HuH-7.5 (cell line): ENCODE measurements at regions not wholly inside any gene's neighbourhood (a gene's known extent, or its start where the extent isn't known, plus 50 kb on each side); places are given as distances from the start of the nearest gene placed in this dataset.
A peak's percentile ranks its signal among the peaks of the same experiment; 100 is the strongest.

ENCODE experiments used
- DNase-seq: peaks from one replicate; pipeline ENCODE4 v3.0.0; 2011; ENCODE audit warnings: low spot score

DNA sequence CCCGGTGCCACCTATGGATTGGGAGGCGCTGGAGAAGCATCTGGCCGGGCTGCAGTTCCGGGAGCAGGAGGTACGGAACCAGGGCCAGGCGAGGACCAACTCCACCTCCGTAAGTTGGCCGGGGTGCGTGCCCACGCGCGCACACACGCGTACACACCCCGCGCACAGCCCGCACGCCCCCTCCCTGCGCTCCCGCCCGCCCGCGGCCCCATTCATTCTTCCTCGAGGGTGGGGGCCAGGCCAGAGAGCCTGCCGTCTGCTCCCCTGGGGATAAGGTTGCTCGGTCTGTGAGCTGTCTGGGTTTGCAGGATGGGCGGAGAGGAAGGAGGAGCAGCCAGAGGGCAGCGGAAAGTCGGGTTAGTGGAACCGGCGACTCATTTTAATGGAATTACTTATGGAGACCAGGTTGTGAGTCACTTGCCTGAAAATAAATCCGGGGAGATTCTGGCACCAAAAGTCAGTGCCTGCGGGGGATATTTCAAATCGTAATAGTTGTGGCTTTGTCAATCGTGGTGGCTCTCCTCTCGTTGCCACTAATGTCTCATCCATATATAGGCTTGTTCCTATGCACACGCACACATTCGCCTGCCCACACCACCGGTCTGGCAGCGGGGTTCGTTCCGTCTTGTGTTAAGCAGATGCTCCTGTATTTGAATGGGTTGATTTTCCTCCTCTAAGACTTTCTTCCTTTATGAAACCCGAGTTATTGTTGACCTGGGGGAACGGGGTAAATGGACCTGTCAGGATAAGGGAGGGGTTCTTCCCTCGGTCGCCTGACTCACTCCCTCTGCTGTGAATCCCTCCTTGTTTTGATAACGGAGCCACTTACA lies 223.4 kb upstream of the IL12A start:
- peak; percentile 43 for DNase-seq

GRCh38 chr3:159765860-159766294 lies 222.8 kb upstream of the IL12A start:
- DNase-seq = no peak

- DNase-seq = peak; percentile 57
These were observed 222.0 kb upstream of the IL12A start for GRCh38 chr3:159766563-159767185.

GRCh38 chr3:159770998-159771397 lies 217.6 kb upstream of the IL12A start:
- DNase-seq = no peak

DNA sequence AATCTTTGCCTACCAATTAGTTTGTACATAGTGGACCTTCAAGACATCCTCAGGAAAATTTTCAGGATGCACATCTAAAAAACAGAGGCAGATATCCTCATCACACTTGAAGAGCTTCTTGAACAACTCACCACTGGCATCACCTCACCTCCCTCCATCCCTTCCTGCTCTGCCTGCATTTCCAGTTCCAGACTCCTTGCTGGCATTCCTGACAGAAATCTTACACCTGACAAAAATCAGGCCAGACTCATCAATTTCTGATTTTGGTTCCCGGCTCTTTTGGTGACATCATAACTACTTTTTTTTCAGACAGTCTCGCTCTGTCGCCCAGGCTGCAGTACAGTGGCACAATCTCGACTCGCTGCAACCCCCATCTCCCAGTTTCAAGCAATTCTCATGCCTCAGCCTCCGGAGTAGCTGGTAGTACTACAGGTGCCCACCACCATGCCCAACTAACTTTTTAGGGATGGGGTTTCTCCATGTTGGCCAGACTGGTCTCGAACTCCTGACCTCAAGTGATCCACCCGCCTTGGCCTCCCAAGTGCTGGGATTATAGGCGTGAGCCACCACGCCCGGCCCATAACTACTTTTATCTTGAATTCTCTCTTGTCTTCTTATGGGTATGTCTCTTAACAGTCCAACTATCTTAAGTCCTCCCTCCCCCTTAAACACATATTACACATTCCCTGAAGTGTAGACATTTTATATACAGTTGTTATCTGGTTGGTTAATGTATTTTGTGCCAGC lies 216.6 kb upstream of the IL12A start:
- no peak for DNase-seq

- DNase-seq = no peak
These were observed 214.9 kb upstream of the IL12A start for GRCh38 chr3:159773706-159774105.

GRCh38 chr3:159775372-159775961 lies 213.2 kb upstream of the IL12A start:
- DNase-seq = no peak

GRCh38 chr3:159776779-159777178 lies 211.9 kb upstream of the IL12A start:
- no peak for DNase-seq

DNA sequence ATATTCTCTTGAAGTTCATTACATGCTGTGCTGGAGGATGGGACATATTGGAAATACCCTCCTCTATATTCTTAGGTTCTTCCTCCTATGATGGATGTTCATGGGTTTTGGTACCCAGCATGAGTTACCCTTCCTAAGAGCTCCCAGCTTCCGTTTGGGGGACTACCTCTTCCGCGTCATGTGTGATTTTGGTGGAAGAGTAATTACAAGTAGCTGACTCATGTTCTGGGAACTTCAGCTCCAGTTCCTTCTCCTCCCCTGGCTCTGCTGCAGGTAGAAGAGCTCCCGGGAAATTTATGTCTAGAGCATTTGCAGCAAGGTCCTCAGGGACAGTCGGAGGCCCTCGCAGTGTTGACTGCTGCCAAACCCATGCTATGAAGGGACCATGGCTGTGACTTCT lies 208.8 kb upstream of the IL12A start:
- no peak for DNase-seq

GRCh38 chr3:159781867-159782266 lies 206.8 kb upstream of the IL12A start:
- no peak for DNase-seq

DNA sequence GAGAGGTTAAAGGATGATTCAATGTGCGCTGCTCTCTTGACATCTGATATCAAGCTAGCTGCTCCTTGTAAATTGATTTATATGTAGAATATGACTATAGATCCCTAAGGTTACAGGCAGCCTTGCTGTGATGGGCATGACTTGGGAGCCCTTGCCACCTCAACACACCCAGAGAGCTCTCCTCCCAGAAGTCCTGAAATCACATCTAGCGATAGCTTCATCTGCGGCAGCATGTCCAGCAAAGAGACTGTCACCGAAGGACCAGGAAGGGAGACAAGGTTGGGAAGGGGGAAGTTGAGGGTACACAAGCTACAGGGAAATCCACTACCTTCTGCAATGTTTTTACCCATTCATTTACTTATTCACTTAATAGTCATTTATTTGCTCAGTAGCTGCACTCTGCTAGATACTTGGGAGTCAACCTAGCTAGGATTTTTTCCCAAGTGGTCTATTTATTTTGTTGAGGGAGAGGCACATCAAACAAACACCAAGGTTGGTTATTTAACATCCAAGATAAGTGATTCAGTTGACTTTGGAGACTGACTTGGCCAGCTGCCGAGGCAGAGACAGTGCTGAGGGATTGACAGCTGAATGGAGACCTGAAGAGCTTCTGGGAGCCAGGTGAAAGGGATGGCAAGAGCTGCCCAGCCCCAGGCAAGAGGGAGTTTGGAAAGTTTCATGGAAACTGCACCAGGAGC lies 205.8 kb upstream of the IL12A start:
- DNase-seq = no peak

GRCh38 chr3:159783780-159784742 lies 204.6 kb upstream of the IL12A start:
- DNase-seq = no peak

DNA sequence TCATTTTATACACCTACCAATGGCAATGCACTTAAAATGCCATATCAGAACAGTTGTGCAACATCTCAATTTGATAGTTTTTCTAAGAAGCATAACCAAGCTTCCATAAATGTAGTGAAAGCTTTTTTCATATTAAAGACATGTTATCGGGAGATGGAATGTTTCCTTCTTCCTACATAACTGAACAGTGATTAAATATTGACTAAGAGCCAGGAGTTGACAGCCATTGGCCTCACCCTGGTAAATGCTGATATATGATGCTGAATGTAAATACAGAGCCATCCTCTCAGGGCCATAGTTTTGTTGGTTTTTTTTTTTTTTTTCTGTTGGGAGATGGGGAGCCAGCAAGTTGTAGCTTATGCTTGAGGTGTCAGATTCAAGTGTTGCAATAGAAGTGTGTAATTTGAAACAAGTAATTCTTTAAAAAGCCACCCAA lies 203.3 kb upstream of the IL12A start:
- no peak for DNase-seq

DNA sequence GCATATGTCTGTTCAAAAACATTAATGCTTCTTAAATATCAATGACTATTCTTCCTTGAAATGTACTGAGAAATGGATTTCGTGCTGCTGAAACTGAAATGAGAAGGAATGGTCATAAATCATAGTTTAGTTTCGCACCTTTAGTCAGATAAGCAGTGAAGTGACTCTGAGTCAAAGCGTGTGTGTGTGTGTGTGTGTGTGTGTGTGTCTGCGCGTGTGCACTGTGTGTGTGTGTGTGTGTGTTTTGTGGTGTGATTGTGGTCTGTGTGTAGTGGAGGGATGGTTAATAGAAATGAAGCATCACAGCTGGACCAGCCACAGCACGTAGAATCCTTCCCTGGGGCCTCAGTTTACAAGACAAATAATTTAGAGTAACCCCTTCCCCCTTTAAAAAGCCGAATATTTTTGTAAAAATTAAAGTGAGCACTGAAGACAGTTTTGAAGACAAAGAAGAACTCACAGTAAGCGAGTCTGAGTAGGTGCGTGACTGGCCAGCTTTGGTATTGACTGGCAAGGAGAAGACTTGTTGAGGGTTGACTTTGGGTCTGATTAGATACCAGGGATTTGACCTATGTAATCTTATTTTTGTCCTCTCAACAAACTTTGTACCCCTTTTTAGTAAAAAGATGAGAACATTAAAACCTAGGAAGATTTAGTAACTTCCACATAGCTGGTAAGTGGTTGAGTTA lies 202.0 kb upstream of the IL12A start:
- no peak for DNase-seq

DNA sequence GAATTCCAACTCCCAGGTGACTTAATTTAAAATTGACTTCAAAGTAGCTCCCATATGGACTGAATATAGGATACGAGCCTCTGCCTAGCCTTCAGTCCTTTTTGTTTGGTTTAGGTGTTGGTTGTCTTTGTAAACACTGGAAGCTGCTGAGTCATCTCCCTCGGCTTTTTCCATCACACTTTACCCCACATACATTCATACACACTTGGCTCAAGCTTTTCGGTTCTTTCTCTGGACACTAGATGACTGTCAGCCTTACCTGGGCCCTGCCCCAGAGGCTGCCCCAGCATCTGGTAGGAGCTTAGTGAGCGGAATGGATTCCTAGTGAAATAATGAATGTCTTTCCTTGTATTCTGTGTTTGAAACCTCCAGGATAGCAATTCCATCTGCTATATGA lies 201.5 kb upstream of the IL12A start:
- no peak for DNase-seq

- DNase-seq = no peak
These were observed 200.8 kb upstream of the IL12A start for GRCh38 chr3:159787794-159788205.

DNA sequence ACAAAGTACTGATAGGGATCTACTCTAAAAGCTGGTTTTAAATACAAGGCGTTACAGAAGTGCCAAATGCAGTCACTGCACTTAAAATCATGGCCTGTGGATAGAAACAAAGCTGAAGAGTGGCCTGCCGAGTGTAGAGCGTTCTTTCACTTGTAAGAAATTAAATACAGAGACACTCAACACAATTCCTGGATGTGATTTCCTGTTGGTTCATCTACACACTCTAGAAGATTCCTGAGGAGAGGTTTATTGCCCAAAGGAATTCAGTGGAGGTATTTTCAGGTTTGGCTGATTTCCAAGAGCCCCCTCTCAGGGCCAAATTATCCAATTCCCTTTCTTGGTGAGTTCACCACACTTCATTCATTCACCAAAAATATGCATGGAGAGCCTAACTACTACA lies 200.3 kb upstream of the IL12A start:
- no peak for DNase-seq

DNA sequence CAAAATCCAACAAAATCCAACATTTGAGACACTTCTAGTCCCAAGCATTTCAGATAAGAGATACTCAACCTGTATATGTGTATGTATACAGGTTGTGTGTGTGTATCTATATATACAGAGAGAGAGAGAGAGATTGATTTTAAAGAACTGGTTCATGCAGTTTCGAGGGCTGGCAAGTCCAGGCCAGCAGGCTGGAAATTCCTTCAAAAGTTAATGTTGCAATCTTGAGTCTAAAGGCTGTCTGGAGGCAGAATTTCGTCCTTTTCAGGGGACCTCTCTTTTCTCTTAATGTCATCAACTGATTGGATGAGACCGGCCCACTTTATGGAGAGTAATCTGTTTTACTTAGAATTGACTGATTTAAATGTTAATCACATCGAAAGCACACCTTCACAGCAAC lies 199.6 kb upstream of the IL12A start:
- DNase-seq = no peak

GRCh38 chr3:159789742-159790635 lies 198.6 kb upstream of the IL12A start:
- no peak for DNase-seq
